Endothelial cell of umbilical vein (primary cell): ENCODE measurements at regions not wholly inside any gene's neighbourhood (a gene's known extent, or its start where the extent isn't known, plus 50 kb on each side); places are given as distances from the start of the nearest gene placed in this dataset.

Source experiments
- POLR2A ChIP-seq: IDR thresholded peaks from 2 replicates; pipeline ENCODE4 v1.6.1; 2012; ENCODE audit warnings: low read depth, mild to moderate bottlenecking, control low read depth, low read length
- POLR2AphosphoS5 ChIP-seq: IDR thresholded peaks from 2 replicates; pipeline ENCODE4 v1.6.1; 2012; ENCODE audit warnings: low read depth, mild to moderate bottlenecking, control low read depth, low read length, moderate library complexity; ENCODE audit not compliant: insufficient read depth
- TF ChIP-seq, protein P1 (sequence below), 2 donors: IDR thresholded peaks; 1 replicate in 1 of 2; 2 replicates in 1 of 2; pipeline ENCODE4 v1.5.1; 2011; ENCODE audit warnings: low read length in 2 of 2, mild to moderate bottlenecking in 2 of 2, moderate library complexity in 2 of 2, control low read depth in 1 of 2, inconsistent platforms in 1 of 2, low read depth in 1 of 2; ENCODE audit not compliant: insufficient read depth in 1 of 2; ENCODE audit errors: extremely low read depth in 1 of 2

DNA sequence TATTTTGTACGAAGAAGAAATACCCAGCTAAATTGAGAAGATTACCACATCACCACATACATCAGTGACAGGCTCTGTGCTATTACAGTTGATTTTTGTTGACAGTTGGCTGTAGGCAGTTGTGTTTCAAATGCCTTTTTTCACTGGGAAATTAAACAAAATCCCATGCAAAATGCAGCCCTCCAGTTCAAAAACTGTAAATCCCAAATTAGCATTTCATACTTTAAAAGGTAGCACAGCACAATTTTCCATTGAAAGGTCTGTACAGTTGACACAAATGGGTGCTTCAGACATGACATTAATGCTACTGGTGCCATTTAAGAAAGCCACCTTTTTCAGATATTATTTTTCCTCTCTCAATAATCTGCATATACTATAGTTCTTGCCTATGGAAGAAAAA lies 807.2 kb downstream of the BCL11A start:
- TF ChIP-seq, protein P1, sequence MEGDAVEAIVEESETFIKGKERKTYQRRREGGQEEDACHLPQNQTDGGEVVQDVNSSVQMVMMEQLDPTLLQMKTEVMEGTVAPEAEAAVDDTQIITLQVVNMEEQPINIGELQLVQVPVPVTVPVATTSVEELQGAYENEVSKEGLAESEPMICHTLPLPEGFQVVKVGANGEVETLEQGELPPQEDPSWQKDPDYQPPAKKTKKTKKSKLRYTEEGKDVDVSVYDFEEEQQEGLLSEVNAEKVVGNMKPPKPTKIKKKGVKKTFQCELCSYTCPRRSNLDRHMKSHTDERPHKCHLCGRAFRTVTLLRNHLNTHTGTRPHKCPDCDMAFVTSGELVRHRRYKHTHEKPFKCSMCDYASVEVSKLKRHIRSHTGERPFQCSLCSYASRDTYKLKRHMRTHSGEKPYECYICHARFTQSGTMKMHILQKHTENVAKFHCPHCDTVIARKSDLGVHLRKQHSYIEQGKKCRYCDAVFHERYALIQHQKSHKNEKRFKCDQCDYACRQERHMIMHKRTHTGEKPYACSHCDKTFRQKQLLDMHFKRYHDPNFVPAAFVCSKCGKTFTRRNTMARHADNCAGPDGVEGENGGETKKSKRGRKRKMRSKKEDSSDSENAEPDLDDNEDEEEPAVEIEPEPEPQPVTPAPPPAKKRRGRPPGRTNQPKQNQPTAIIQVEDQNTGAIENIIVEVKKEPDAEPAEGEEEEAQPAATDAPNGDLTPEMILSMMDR (IDR thresholded peaks at IDR 0.05; ENCODE audit: extremely low read depth in 1 of 2, insufficient read depth in 1 of 2, low read depth in 1 of 2, low read length in 2 of 2) = no peak
- TF ChIP-seq POLR2AphosphoS5 = no peak
- no peak for TF ChIP-seq POLR2A
